ENCODE measurements at regions not wholly inside any gene's neighbourhood (a gene's known extent, or its start where the extent isn't known, plus 50 kb on each side); places are given as distances from the start of the nearest gene placed in this dataset.

DNA sequence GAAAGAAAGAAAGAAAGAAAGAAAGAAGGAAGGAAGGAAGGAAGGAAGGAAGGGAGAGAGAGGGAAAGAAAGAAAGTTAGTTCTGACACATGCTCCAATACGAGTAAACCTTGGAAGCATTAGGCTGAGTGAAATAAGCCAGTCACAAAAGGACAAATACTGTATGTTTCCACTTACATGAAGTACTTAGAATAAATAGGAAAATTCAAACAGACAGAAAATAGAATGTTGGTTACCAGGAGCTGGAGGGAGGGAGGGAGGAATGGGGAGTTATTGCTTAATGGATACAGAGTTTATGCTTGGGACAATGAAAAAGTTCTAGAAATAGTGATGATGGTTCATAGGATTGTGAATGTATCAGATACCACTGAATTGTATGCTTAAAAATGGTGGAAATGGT is 75.2 kb upstream of the CDH4 start:
- no peak overlapping the region for H3K27ac Mint-ChIP-seq (ENCODE audit: unreplicated experiment)

DNA sequence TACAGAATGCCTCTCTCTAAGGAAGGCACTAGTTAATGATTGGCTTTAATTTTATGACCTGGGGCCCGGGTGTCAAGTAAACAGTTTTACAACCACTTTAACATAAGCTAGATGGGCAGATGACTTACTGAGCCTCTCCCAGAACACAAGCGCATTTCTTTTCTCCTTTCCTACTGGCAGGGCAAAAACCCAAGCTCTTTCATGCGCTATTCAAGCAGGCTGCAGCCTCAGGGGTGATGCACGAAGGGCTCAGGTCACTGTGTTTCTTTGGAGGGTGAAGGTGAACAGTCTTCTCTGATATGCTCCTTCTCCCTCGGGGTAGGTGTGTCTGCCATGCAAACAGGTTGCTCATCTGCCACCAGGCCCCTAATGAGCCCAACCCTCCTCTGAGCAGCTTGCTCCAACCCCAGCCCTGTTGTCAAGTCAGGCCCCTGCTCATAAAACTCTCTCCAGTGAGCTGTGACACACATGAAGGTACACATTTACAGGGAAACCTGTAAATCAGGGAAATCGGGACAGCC is 73.5 kb upstream of the CDH4 start:
- no peak overlapping the region for H3K27ac Mint-ChIP-seq (ENCODE audit: unreplicated experiment)
- DNase-seq (ENCODE audit: low spot score), result no peak
- H3K9me3 Mint-ChIP-seq (ENCODE audit: low read depth), result no peaks in the 10 kb centered on the region
- H3K36me3 Mint-ChIP-seq (ENCODE audit: low read depth), result no peaks in the 10 kb centered on the region
- H3K27me3 Mint-ChIP-seq (ENCODE audit: low read depth), result no peaks in the 10 kb centered on the region
- no peaks in the 10 kb centered on the region for H3K4me1 Mint-ChIP-seq (ENCODE audit: low read depth)
- TF ChIP-seq, protein P1, sequence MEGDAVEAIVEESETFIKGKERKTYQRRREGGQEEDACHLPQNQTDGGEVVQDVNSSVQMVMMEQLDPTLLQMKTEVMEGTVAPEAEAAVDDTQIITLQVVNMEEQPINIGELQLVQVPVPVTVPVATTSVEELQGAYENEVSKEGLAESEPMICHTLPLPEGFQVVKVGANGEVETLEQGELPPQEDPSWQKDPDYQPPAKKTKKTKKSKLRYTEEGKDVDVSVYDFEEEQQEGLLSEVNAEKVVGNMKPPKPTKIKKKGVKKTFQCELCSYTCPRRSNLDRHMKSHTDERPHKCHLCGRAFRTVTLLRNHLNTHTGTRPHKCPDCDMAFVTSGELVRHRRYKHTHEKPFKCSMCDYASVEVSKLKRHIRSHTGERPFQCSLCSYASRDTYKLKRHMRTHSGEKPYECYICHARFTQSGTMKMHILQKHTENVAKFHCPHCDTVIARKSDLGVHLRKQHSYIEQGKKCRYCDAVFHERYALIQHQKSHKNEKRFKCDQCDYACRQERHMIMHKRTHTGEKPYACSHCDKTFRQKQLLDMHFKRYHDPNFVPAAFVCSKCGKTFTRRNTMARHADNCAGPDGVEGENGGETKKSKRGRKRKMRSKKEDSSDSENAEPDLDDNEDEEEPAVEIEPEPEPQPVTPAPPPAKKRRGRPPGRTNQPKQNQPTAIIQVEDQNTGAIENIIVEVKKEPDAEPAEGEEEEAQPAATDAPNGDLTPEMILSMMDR (IDR thresholded peaks at IDR 0.05), result no peak
- H3K4me3 Mint-ChIP-seq (ENCODE audit: unreplicated experiment), result no peak overlapping the region

More for the DNA sequence above, 75.2 kb upstream of the CDH4 start:
- no peak for DNase-seq (ENCODE audit: low spot score)
- H3K36me3 Mint-ChIP-seq (ENCODE audit: low read depth), result no peaks in the 10 kb centered on the region
- no peaks in the 10 kb centered on the region for H3K27me3 Mint-ChIP-seq (ENCODE audit: low read depth)
- H3K4me3 Mint-ChIP-seq (ENCODE audit: unreplicated experiment), result no peak overlapping the region
- no peaks in the 10 kb centered on the region for H3K9me3 Mint-ChIP-seq (ENCODE audit: low read depth)
- TF ChIP-seq, protein P1 (IDR thresholded peaks at IDR 0.05), result no peak
- no peaks in the 10 kb centered on the region for H3K4me1 Mint-ChIP-seq (ENCODE audit: low read depth)

DNA sequence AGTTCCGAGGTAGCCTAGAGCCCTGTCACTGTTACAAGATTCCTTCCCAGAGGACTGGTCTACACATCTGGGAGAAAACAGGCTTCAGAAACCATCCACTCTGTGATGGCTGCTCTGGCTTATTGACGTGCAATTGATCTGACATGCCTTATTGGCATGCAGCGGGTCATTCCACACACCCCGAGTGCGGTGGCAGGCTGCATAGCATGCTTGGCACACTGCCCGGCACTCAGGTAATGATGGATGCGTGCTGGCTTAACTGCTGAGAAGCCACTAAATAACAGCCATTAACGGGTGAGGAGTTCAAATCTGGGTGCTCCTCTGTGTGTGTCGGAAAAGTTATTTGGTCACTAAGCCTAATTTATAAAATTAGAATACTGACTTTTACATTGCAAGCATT is 67.9 kb upstream of the CDH4 start:
- no peak for DNase-seq (ENCODE audit: low spot score)
- H3K4me1 Mint-ChIP-seq (ENCODE audit: low read depth), result peaks cover 35% of the 10 kb centered on the region
- TF ChIP-seq, protein P1 (IDR thresholded peaks at IDR 0.05), result no peak
- no peak overlapping the region for H3K27ac Mint-ChIP-seq (ENCODE audit: unreplicated experiment)
- no peaks in the 10 kb centered on the region for H3K36me3 Mint-ChIP-seq (ENCODE audit: low read depth)
- H3K27me3 Mint-ChIP-seq (ENCODE audit: low read depth), result no peaks in the 10 kb centered on the region
- H3K9me3 Mint-ChIP-seq (ENCODE audit: low read depth), result no peaks in the 10 kb centered on the region
- no peak overlapping the region for H3K4me3 Mint-ChIP-seq (ENCODE audit: unreplicated experiment)

DNA sequence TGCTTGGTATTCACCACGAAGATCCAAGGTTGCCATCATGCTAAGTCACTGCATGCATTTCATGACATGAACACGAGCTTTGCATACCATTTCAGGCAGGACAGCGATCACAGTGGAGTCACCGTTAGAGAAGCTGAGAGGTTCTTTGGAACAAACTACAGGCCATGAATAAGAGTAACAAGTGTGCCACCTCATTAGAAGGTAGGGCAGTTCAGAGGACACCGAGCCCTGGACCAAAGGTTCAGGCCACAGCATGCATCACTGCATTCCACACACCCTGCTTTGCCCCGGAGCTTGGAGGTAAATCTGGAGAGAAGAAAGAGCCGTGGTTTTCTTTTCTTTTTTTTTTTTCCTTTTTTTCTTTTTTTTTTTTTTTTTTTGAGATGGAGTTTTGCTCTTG is 66.9 kb upstream of the CDH4 start:
- Mint-ChIP-seq H3K36me3 (ENCODE audit: low read depth) (no peaks in the 10 kb centered on the region), H3K4me1 (ENCODE audit: low read depth) (peaks cover 35% of the 10 kb centered on the region), H3K27me3 (ENCODE audit: low read depth) (no peaks in the 10 kb centered on the region), H3K9me3 (ENCODE audit: low read depth) (no peaks in the 10 kb centered on the region), H3K27ac (ENCODE audit: unreplicated experiment) (peak overlapping the region; percentile 79), H3K4me3 (ENCODE audit: unreplicated experiment) (no peak overlapping the region)
- DNase-seq (ENCODE audit: low spot score), result no peak
- TF ChIP-seq, protein P1 (IDR thresholded peaks at IDR 0.05), result no peak

DNA sequence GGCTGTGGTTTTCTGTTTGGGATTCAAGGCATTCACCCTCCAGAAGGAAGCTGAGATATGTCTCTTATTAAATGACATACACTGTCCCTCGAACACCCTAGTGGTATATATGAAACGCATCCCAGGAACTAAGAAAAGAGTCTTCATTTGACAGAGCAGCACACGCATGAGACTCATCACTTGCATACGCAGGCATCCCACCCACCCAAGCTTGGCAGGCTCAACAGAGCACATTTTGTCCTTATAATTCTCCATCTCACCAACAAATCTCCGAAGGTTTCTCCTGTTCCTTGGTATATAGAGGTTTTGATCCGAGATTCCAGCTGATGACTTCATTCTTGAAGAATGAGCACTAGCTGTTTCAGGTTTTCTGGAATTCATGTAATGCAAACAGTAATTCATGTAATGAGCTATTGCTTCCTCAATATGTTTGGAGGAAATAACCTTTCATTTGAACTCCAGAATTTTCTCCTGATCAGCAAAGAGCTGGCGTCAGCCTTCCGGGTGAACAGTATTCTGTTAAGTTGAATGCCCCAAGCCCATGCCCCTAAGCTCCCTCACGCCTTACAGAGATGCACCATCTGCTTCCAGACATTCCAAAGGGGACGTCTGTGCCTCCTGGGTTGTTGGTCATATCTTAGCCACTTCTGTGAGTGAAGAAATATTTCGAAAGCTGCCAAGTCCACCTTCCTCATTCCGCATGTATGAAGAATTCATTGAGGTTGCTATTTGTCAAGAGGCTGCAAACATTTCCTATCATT is 66.0 kb upstream of the CDH4 start:
- Mint-ChIP-seq H3K4me1 (ENCODE audit: low read depth) (peaks cover 38% of the 10 kb centered on the region), H3K36me3 (ENCODE audit: low read depth) (no peaks in the 10 kb centered on the region), H3K27ac (ENCODE audit: unreplicated experiment) (peak overlapping the region; percentile 89), H3K27me3 (ENCODE audit: low read depth) (no peaks in the 10 kb centered on the region), H3K4me3 (ENCODE audit: unreplicated experiment) (peak overlapping the region; percentile 10), H3K9me3 (ENCODE audit: low read depth) (no peaks in the 10 kb centered on the region)
- DNase-seq (ENCODE audit: low spot score), result no peak
- TF ChIP-seq, protein P1 (IDR thresholded peaks at IDR 0.05), result peak; percentile 53
